Astrocyte of the spinal cord (primary cell): ENCODE measurements at regions not wholly inside any gene's neighbourhood (a gene's known extent, or its start where the extent isn't known, plus 50 kb on each side); places are given as distances from the start of the nearest gene placed in this dataset.

Experiments used
- DNase-seq: peaks from one replicate; pipeline ENCODE4 v3.0.0; 2011; ENCODE audit warnings: low read depth, low spot score
- H3K4me3 ChIP-seq: 2 replicates; pipeline ENCODE4 v1.5.1; 2011; ENCODE audit warnings: low read depth, mild to moderate bottlenecking, low read length, moderate library complexity
- in situ Hi-C: cut with HindIII; loops from 2 replicates; pipeline ENCODE4 v1.10.0; 2017; ENCODE audit warnings: low sequenced_read_pairs
- TF ChIP-seq, protein P1 (sequence below): IDR thresholded peaks from 2 replicates; pipeline ENCODE4 v1.5.1; 2012; ENCODE audit warnings: low read depth, mild to moderate bottlenecking, low read length, inconsistent platforms

DNA sequence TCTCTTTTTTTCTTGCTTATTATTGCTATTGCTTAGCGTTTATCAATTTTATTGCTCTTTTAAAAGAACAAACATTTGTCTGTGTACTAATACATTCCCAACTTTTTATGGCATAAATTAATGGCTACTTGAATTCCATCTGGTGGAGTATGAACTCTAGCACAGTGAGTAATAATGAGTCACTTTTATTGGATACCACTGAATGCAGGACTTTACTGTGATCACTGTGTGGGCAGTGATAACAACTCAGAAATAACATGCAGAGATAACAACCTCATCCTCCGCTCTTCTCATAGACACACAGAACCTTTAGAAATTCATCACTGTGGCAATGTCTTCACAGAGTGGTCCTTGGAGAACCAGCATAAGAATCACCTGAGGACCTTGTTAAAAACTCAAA lies 139.5 kb upstream of the PRNP start:
- DNase-seq, result peak; percentile 79
- in situ Hi-C loops, result no loop called here
- H3K4me3 ChIP-seq, result no peak overlapping the region
- TF ChIP-seq, protein P1, sequence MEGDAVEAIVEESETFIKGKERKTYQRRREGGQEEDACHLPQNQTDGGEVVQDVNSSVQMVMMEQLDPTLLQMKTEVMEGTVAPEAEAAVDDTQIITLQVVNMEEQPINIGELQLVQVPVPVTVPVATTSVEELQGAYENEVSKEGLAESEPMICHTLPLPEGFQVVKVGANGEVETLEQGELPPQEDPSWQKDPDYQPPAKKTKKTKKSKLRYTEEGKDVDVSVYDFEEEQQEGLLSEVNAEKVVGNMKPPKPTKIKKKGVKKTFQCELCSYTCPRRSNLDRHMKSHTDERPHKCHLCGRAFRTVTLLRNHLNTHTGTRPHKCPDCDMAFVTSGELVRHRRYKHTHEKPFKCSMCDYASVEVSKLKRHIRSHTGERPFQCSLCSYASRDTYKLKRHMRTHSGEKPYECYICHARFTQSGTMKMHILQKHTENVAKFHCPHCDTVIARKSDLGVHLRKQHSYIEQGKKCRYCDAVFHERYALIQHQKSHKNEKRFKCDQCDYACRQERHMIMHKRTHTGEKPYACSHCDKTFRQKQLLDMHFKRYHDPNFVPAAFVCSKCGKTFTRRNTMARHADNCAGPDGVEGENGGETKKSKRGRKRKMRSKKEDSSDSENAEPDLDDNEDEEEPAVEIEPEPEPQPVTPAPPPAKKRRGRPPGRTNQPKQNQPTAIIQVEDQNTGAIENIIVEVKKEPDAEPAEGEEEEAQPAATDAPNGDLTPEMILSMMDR, result no peak

DNA sequence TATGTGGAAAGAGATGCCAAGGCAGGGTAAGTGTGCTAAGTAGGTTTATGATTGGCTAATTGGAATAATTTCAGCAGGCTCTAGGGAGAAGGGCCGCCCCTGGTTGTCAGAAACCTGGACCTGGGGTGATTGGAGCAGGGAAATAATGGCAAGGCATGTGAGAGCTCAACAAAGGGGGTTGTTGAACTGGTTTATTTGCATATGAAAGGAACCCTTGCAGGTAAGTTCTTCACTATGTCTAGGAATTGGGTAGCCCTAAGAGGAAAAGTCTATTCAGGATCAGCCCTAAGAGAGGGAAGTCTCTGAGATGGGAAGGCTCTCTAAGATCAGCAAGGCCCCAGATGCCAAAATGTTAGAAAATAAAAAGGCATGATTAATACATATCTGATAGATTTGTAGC lies 139.9 kb upstream of the PRNP start:
- in situ Hi-C loops, result no loop called here
- no peak overlapping the region for H3K4me3 ChIP-seq
- TF ChIP-seq, protein P1, result no peak
- DNase-seq, result no peak

DNA sequence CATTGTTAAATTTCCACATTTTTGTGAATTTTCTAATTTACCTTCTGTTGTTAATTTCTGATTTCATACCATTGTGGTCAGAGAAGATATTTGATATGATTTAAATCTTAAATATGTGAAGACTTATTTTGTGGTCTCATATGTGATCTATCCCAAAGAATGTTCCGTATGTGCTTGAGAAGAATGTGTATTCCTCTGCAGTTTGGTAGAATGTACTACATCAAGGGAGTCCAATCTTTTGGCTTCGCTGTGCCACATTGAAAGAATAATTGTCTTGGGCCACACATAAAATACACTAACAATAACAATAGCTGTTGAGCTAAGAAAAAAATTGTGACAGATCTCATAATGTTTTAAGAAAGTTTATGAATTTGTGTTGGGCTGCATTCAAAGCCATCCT lies 140.7 kb upstream of the PRNP start:
- DNase-seq, result peak; percentile 63
- in situ Hi-C loops, result no loop called here
- no peak overlapping the region for H3K4me3 ChIP-seq
- TF ChIP-seq, protein P1, result no peak

DNA sequence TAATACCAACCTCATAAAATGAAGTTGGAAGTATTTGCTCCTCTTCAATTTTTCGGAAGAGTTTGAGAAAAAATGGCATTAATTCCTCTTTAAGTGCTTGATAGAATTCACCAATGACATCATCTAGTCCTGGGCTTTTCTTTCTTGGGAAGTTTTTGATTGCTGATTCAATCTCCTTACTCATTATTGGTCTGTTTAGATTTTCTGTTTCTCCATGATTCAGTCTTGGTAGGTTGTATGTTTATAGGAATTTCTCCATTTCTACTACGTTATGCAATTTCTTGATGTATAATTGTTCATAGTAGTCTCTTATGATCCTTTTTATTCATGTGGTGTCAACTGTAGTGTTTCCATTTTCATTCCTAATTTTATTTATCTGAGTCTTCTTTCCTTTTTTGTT lies 141.5 kb upstream of the PRNP start:
- TF ChIP-seq, protein P1, result no peak
- no peak overlapping the region for H3K4me3 ChIP-seq
- in situ Hi-C loops, result no loop called here
- peak; percentile 60 for DNase-seq

DNA sequence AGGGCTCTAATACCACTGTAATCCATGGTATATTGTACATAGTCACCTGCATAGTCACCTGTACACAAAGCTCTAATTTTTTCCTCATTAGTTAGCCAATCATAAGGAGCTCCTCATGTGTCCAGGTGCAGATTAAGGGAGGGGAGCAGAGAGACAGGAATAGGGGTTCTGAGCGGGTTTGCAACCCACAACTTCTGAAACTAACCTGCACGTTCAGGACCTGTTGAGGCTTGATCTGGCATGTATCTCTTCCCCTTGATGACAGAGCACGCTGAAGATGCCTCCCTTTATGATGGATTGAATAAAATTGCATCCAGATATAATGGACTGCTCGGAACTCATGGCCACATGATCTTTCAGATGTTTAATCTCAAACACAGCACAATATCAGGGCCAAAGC lies 144.0 kb upstream of the PRNP start:
- in situ Hi-C loops, result no loop called here
- no peak for DNase-seq
- no peak overlapping the region for H3K4me3 ChIP-seq
- TF ChIP-seq, protein P1, result no peak

DNA sequence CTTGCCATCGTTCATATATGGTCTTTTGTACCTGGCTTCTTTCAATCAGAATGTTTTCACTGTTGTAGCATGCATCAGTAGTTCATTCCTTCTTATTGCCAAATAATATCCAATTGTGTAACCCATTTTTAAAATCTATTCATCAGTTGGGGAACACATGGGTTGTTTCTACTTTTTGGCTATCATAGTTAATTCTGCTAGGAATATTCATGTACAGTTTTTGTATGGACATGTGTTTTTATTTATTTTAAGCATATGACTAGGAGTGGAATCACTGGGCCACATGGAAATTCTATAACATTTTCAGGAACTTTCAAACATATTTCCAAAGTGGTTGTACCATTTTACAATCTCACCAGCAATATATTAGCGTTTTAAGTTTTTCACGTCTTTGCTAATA lies 151.9 kb upstream of the PRNP start:
- no peak for DNase-seq
- no peak overlapping the region for H3K4me3 ChIP-seq
- in situ Hi-C loops, result no loop called here
- TF ChIP-seq, protein P1, result no peak
